ENCODE measurements at regions not wholly inside any gene's neighbourhood (a gene's known extent, or its start where the extent isn't known, plus 50 kb on each side); places are given as distances from the start of the nearest gene placed in this dataset.
"Not testable (repeated sequence)": the region's sequence is repeated elsewhere in the genome, so short reads cannot be mapped to it uniquely, and the experiment has no call there.

GRCh38 chr1:22208268-22208972 is 65.5 kb upstream of the WNT4 start:
- CTCF ChIA-PET = no interaction called here
- H3K4me1 Mint-ChIP-seq (ENCODE audit: low read depth, unreplicated experiment) = peaks cover 17% of the 10 kb centered on the region
- no TSS peak for BruUV-seq (replicated peaks)
- intact Hi-C loops (cut with micrococcal nuclease; ENCODE audit: unreplicated experiment) = no loop called here
- TF ChIP-seq, protein P1, sequence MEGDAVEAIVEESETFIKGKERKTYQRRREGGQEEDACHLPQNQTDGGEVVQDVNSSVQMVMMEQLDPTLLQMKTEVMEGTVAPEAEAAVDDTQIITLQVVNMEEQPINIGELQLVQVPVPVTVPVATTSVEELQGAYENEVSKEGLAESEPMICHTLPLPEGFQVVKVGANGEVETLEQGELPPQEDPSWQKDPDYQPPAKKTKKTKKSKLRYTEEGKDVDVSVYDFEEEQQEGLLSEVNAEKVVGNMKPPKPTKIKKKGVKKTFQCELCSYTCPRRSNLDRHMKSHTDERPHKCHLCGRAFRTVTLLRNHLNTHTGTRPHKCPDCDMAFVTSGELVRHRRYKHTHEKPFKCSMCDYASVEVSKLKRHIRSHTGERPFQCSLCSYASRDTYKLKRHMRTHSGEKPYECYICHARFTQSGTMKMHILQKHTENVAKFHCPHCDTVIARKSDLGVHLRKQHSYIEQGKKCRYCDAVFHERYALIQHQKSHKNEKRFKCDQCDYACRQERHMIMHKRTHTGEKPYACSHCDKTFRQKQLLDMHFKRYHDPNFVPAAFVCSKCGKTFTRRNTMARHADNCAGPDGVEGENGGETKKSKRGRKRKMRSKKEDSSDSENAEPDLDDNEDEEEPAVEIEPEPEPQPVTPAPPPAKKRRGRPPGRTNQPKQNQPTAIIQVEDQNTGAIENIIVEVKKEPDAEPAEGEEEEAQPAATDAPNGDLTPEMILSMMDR (IDR thresholded peaks at IDR 0.05; ENCODE audit: unreplicated experiment) = no peak
- no peaks in the 10 kb centered on the region for H3K36me3 Mint-ChIP-seq (ENCODE audit: insufficient read depth, unreplicated experiment)
- DNase-seq = peak; percentile 15
- no peak overlapping the region for H3K27ac Mint-ChIP-seq (ENCODE audit: unreplicated experiment)
- H3K4me3 Mint-ChIP-seq (ENCODE audit: low read depth, unreplicated experiment) = no peak overlapping the region
- H3K27me3 Mint-ChIP-seq (ENCODE audit: unreplicated experiment) = peaks cover 86% of the 10 kb centered on the region
- no peaks in the 10 kb centered on the region for H3K9me3 Mint-ChIP-seq (ENCODE audit: low read depth, unreplicated experiment)

- H3K36me3 Mint-ChIP-seq (ENCODE audit: insufficient read depth, unreplicated experiment) = no peaks in the 10 kb centered on the region
- H3K27me3 Mint-ChIP-seq (ENCODE audit: unreplicated experiment) = peaks cover 80% of the 10 kb centered on the region
- TF ChIP-seq, protein P1 (IDR thresholded peaks at IDR 0.05; ENCODE audit: unreplicated experiment) = no peak
- H3K4me1 Mint-ChIP-seq (ENCODE audit: low read depth, unreplicated experiment) = peaks cover 17% of the 10 kb centered on the region
- intact Hi-C loops (cut with micrococcal nuclease; ENCODE audit: unreplicated experiment) = no loop called here
- CTCF ChIA-PET = no interaction called here
- no peak overlapping the region for H3K27ac Mint-ChIP-seq (ENCODE audit: unreplicated experiment)
- BruUV-seq (replicated peaks) = no TSS peak
- no peaks in the 10 kb centered on the region for H3K9me3 Mint-ChIP-seq (ENCODE audit: low read depth, unreplicated experiment)
- no peak for DNase-seq
- H3K4me3 Mint-ChIP-seq (ENCODE audit: low read depth, unreplicated experiment) = no peak overlapping the region
These were observed 66.1 kb upstream of the WNT4 start for GRCh38 chr1:22208973-22209378.

- DNase-seq = no peak
- intact Hi-C loops (cut with micrococcal nuclease; ENCODE audit: unreplicated experiment) = no loop called here
- peaks cover 13% of the 10 kb centered on the region for H3K4me1 Mint-ChIP-seq (ENCODE audit: low read depth, unreplicated experiment)
- no peaks in the 10 kb centered on the region for H3K9me3 Mint-ChIP-seq (ENCODE audit: low read depth, unreplicated experiment)
- CTCF ChIA-PET = no interaction called here
- H3K27ac Mint-ChIP-seq (ENCODE audit: unreplicated experiment) = no peak overlapping the region
- no peaks in the 10 kb centered on the region for H3K36me3 Mint-ChIP-seq (ENCODE audit: insufficient read depth, unreplicated experiment)
- H3K4me3 Mint-ChIP-seq (ENCODE audit: low read depth, unreplicated experiment) = no peak overlapping the region
- TF ChIP-seq, protein P1 (IDR thresholded peaks at IDR 0.05; ENCODE audit: unreplicated experiment) = no peak
- no TSS peak for BruUV-seq (replicated peaks)
- peaks cover 69% of the 10 kb centered on the region for H3K27me3 Mint-ChIP-seq (ENCODE audit: unreplicated experiment)
These were observed 67.3 kb upstream of the WNT4 start for GRCh38 chr1:22210176-22210575.

GRCh38 chr1:22210636-22211035 is 67.7 kb upstream of the WNT4 start:
- H3K27ac Mint-ChIP-seq (ENCODE audit: unreplicated experiment) = no peak overlapping the region
- intact Hi-C loops (cut with micrococcal nuclease; ENCODE audit: unreplicated experiment) = no loop called here
- no peak overlapping the region for H3K4me3 Mint-ChIP-seq (ENCODE audit: low read depth, unreplicated experiment)
- H3K36me3 Mint-ChIP-seq (ENCODE audit: insufficient read depth, unreplicated experiment) = no peaks in the 10 kb centered on the region
- no peak for DNase-seq
- CTCF ChIA-PET = no interaction called here
- TF ChIP-seq, protein P1 (IDR thresholded peaks at IDR 0.05; ENCODE audit: unreplicated experiment) = no peak
- peaks cover 64% of the 10 kb centered on the region for H3K27me3 Mint-ChIP-seq (ENCODE audit: unreplicated experiment)
- H3K4me1 Mint-ChIP-seq (ENCODE audit: low read depth, unreplicated experiment) = peaks cover 8% of the 10 kb centered on the region
- BruUV-seq (replicated peaks) = no TSS peak
- H3K9me3 Mint-ChIP-seq (ENCODE audit: low read depth, unreplicated experiment) = no peaks in the 10 kb centered on the region

DNA sequence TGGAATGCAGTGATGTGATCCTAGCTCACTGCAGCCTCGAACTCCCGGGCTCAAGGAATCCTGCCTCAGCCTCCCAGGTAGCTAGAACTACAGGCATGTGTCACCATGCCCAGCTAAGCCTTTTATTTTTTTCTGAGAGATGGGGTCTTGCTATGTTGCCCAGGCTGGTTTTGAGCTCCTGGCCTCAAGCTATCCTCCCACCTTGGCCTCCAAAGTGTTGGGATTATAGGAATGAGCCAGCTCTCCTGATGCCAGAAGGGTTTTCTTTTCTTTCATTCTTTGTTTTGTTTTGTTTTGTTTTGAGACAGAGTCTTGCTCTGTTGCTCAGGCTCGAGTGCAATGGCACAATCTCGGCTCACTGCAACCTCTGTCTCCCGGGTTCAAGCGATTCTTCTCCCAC is 68.6 kb upstream of the WNT4 start:
- H3K4me3 Mint-ChIP-seq (ENCODE audit: low read depth, unreplicated experiment); H3K27ac Mint-ChIP-seq (ENCODE audit: unreplicated experiment); intact Hi-C loops (cut with micrococcal nuclease; ENCODE audit: unreplicated experiment); CTCF ChIA-PET; H3K36me3 Mint-ChIP-seq (ENCODE audit: insufficient read depth, unreplicated experiment); DNase-seq; H3K4me1 Mint-ChIP-seq (ENCODE audit: low read depth, unreplicated experiment); H3K9me3 Mint-ChIP-seq (ENCODE audit: low read depth, unreplicated experiment); BruUV-seq (replicated peaks): not testable (repeated sequence)
- H3K27me3 Mint-ChIP-seq (ENCODE audit: unreplicated experiment) = peaks cover 56% of the 10 kb centered on the region
